HG03108 (cell line): ENCODE measurements at regions not wholly inside any gene's neighbourhood (a gene's known extent, or its start where the extent isn't known, plus 50 kb on each side); places are given as distances from the start of the nearest gene placed in this dataset.
"Not testable (repeated sequence)": the region's sequence is repeated elsewhere in the genome, so short reads cannot be mapped to it uniquely, and the experiment has no call there.

Experiments
- ATAC-seq: cut with Tn5 transposase; IDR thresholded peaks from one replicate; pipeline ENCODE4 v1.9.1; 2021; ENCODE audit warnings: moderate library complexity; ENCODE audit not compliant: unreplicated experiment

GRCh38 chr4:116551806-116552205 lies 533.6 kb downstream of the TRAM1L1 start:
- no peak for ATAC-seq

DNA sequence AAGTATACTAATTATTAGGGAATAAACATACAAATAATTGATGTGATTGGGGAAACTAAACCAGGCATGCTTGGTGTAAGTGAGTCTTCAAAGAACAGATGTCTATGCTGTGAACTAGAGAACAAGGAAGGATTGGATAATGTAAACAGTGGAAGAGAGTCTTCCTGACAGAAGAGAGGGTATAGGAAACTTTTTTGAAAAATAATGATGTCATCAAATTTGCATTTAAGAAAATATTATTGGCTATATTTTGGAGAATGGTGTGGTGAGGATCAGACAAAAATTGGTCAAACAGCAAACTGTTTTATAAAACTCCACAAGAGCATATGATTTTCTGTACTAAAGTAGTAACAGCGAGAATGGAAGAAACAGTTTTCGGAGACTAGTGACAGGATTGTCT lies 537.7 kb downstream of the TRAM1L1 start:
- no peak for ATAC-seq

GRCh38 chr4:116546759-116547158 lies 538.6 kb downstream of the TRAM1L1 start:
- ATAC-seq = no peak

GRCh38 chr4:116544946-116545345 lies 540.4 kb downstream of the TRAM1L1 start:
- ATAC-seq = no peak

DNA sequence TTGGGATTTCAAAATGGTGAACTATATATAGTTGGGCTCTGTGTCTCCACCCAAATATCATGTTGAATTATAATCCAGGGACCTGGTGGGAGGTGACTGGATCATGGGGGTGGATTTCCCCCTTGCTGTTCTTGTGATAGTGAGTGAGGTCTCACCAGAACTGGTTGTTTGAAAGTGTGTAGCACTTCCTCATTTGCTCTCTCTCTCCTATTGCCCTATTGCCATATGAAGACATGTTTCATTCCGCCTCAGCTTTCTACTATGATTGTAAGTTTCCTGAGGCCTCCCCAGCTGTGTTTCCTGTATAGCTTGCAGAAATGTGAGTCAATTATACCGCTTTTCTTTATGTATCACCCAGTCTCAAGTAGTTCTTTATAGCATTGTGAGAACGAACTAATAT lies 545.6 kb downstream of the TRAM1L1 start:
- no peak for ATAC-seq

DNA sequence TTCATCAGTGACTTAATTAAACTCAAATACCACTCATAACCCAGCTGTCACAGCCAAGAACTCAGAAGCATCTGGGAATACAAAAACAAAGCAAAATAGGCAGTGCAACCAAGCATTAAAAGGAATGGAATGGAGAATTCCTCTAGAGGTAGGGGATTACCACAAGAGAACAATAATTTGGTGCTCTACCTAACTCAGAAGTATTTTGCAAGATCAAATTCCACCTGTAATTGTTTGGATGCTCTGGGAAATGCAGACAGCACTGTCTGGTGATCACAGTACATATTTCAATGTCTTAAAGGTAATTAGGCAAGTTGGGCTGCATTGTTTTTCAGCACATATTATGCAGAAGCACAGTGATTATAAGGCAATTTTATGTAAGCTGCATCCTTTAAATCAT lies 547.5 kb downstream of the TRAM1L1 start:
- ATAC-seq = no peak

- not testable (repeated sequence) for ATAC-seq
Measured at GRCh38 chr4:116536024-116536423, 549.4 kb downstream of the TRAM1L1 start.

- no peak for ATAC-seq
Measured at GRCh38 chr4:116531870-116532269, 553.5 kb downstream of the TRAM1L1 start.

- no peak for ATAC-seq
Measured at GRCh38 chr4:116531026-116531425, 554.4 kb downstream of the TRAM1L1 start.

DNA sequence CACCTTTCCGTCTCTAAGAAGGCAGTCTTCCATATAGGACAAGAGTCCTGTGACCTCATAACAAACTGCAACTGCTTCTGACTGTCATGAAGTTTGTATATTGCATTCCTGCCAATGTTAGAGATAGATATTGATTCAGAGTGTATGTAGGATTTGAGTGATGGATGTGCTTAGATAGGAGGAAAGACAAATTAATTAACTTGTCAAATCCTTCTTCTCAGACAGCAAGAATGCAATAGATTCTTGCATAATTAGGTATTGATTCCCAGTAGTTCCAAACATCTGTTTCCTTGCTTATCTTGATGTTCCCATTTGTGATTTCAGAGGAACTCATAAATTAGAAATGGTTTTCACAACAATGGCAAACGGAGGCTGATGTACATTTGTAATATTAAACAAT lies 555.3 kb downstream of the TRAM1L1 start:
- no peak for ATAC-seq

DNA sequence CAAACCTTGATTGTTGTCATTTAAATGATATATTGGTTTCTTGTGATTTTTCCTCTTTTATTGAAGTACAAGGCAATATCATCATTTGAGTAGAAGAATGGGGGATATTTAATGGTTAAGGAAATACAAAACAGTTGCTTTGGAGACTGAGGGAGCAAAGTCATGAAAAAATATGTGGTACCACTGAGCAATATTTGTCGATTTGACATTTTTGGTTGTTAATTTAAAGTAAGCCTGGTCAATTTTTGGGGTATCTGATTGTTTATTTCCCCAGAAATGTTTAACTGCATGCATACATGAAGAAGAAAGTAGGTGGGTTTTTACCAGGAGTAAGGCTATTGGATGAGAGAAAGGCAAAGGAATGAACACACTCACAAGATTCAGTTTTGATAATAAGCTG lies 556.2 kb downstream of the TRAM1L1 start:
- ATAC-seq = no peak

- ATAC-seq = no peak
Measured at GRCh38 chr4:116522922-116523321, 562.5 kb downstream of the TRAM1L1 start.

DNA sequence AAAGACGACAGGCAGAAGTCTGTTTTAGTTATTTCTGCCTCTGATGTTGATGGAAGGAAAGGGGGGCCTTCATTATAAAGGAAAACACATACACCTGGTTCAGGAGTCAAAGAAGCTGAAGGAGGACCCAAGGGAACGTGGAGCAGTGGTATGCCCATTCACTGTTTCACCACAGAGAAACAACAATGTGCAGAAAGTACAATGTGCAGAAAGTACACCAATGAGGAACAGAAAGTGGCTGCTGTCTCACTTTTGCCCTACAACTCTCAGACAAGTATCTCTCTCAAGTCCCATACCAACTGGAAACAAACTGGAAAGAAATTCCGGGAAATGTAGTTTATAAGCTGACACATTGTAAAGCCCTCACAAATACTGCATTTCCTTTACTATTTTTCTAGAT lies 564.5 kb downstream of the TRAM1L1 start:
- ATAC-seq = no peak

- no peak for ATAC-seq
Measured at GRCh38 chr4:116516711-116517110, 568.7 kb downstream of the TRAM1L1 start.

DNA sequence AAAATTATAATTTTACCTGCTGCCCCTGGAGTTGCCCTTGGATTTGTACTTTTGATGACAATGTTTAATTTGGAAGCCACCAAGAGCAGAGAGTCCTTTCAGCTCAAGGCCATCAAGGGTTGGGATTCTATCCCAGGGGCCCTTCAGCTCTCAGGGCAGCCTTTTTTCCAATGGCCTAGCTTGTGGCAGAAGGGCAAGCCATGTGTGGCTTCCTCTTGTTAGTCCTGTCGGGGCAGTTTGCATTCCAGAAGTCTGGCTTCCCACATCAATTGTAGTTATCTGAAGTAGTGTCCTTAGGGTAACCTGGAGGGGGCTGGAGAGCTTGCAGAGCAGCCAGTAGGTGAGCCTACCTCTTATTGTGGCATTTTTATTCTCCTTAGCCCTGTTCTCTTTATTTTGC lies 569.4 kb downstream of the TRAM1L1 start:
- no peak for ATAC-seq

GRCh38 chr4:116512552-116512951 lies 572.8 kb downstream of the TRAM1L1 start:
- no peak for ATAC-seq

- ATAC-seq = no peak
Measured at GRCh38 chr4:116501954-116502353, 583.4 kb downstream of the TRAM1L1 start.

GRCh38 chr4:116500225-116500624 lies 585.2 kb downstream of the TRAM1L1 start:
- ATAC-seq = no peak

GRCh38 chr4:116489739-116490138 lies 595.6 kb downstream of the TRAM1L1 start:
- no peak for ATAC-seq

DNA sequence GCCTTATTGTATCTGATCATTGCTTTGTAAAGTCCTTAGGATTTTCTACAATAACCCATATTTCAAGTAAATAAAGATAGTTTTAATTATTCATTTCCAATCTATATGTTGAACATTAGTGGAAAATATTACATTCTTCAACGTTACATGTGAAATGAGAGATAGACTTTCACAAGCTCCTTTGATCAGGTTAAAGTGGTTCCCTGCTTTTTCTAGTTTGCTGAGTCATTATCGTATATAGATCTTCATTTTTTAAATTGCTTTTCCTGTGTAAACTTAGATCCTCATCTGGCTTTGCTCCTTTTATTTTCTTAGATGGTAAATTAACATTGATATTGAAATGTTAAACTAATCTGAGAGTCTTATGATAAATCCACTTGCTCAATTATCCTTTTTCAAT lies 599.0 kb downstream of the TRAM1L1 start:
- ATAC-seq = no peak

GRCh38 chr4:116480546-116480945 lies 604.8 kb downstream of the TRAM1L1 start:
- ATAC-seq = no peak

DNA sequence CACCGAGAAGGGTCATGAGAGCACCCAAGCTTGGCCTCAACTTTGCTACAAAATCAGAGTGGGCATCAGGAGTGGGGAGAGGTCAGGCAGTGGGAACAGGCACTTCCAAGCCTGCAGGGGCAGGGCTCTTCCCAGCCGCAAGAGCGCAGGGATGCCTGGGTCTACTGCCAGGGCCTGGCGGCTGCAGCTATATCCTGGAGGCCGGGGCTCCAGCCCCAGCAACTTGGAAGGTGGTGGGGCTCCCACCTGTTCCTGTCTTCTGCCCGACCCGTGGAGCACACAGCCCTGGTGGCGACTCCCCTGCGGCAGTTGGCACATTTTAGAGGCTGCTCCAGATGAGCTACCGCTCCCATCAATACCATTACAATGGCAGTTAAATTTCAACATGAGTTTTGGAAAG lies 607.0 kb downstream of the TRAM1L1 start:
- no peak for ATAC-seq

- no peak for ATAC-seq
Measured at GRCh38 chr4:116469582-116469981, 615.8 kb downstream of the TRAM1L1 start.

GRCh38 chr4:116453127-116453526 lies 632.2 kb downstream of the TRAM1L1 start:
- ATAC-seq = no peak
